Esophagus muscularis mucosa (tissue), 4 donors: ENCODE measurements at regions not wholly inside any gene's neighbourhood (a gene's known extent, or its start where the extent isn't known, plus 50 kb on each side); places are given as distances from the start of the nearest gene placed in this dataset.

Experiments used
- EP300 ChIP-seq: sonication (generic); formaldehyde crosslinking; IDR thresholded peaks from one replicate; pipeline ENCODE4 v1.6.1; 2017; ENCODE audit warnings: antibody characterized with exemption
- POLR2A ChIP-seq: fragments of 450-650 bp; IDR thresholded peaks from one replicate; pipeline ENCODE4 v1.6.1; 2017; ENCODE audit warnings: antibody characterized with exemption, moderate library complexity, mild to moderate bottlenecking, low read depth
- POLR2AphosphoS5 ChIP-seq, 2 donors: sonication (generic); formaldehyde crosslinking; IDR thresholded peaks; one replicate each; pipeline ENCODE4 v1.6.1; 2017; ENCODE audit warnings: antibody characterized with exemption in 2 of 2
- TF ChIP-seq, protein P1 (sequence below), 3 experiments: fragments of 200-600 bp in 2 of 3; fragments of 450-650 bp in 1 of 3; sonication (generic) in 2 of 3; IDR thresholded peaks; one replicate each; pipeline ENCODE4 v1.5.1; 2017 to 2019; ENCODE audit warnings: antibody characterized with exemption in 3 of 3, mild to moderate bottlenecking in 2 of 3, moderate library complexity in 1 of 3

DNA sequence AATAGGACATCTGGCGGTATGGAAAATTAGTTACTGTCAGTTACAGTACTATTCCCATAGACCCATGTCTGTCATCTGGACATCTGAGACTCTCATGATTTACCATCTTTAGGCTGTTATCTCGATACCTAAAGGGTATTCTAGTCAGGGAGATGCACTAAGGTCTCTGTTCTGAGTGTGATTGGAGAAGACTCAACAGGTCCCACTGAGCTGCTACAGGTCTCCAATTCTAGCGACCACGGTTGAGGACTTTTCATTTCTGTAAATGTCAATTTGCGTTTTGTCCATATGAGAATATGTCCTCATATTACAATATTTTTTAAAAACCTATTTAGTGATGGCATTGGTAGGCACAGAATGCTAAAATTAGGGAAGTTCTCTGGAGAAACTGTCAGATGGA is 1160.2 kb downstream of the TMEM121 start:
- TF ChIP-seq POLR2A (no peak), EP300 (no peak), POLR2AphosphoS5 (IDR thresholded peaks at IDR 0.05) (no peak)
- TF ChIP-seq, protein P1, sequence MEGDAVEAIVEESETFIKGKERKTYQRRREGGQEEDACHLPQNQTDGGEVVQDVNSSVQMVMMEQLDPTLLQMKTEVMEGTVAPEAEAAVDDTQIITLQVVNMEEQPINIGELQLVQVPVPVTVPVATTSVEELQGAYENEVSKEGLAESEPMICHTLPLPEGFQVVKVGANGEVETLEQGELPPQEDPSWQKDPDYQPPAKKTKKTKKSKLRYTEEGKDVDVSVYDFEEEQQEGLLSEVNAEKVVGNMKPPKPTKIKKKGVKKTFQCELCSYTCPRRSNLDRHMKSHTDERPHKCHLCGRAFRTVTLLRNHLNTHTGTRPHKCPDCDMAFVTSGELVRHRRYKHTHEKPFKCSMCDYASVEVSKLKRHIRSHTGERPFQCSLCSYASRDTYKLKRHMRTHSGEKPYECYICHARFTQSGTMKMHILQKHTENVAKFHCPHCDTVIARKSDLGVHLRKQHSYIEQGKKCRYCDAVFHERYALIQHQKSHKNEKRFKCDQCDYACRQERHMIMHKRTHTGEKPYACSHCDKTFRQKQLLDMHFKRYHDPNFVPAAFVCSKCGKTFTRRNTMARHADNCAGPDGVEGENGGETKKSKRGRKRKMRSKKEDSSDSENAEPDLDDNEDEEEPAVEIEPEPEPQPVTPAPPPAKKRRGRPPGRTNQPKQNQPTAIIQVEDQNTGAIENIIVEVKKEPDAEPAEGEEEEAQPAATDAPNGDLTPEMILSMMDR (IDR thresholded peaks at IDR 0.05), result no peak
